ENCODE measurements at regions not wholly inside any gene's neighbourhood (a gene's known extent, or its start where the extent isn't known, plus 50 kb on each side); places are given as distances from the start of the nearest gene placed in this dataset.

DNA sequence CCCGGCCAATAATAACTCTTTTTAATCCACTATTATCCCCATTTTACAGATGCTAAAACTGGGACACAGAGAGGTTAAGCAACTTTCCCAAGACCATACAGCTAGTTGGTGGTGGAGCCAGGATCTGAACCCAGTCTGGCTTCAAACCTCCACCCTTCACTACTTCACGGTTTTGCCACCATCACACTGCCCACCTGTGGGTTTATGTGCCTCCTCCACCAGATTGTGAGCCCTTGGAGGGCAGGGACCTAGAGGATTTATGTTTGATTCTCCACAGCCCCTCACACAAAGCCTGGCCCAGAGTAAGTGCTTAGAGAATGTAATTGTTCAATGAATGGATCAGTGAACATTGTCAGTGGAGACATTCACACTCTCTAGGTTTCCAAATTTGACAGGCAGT lies 153.4 kb upstream of the MYCN start:
- no peak overlapping the region for H3K27ac ChIP-seq

DNA sequence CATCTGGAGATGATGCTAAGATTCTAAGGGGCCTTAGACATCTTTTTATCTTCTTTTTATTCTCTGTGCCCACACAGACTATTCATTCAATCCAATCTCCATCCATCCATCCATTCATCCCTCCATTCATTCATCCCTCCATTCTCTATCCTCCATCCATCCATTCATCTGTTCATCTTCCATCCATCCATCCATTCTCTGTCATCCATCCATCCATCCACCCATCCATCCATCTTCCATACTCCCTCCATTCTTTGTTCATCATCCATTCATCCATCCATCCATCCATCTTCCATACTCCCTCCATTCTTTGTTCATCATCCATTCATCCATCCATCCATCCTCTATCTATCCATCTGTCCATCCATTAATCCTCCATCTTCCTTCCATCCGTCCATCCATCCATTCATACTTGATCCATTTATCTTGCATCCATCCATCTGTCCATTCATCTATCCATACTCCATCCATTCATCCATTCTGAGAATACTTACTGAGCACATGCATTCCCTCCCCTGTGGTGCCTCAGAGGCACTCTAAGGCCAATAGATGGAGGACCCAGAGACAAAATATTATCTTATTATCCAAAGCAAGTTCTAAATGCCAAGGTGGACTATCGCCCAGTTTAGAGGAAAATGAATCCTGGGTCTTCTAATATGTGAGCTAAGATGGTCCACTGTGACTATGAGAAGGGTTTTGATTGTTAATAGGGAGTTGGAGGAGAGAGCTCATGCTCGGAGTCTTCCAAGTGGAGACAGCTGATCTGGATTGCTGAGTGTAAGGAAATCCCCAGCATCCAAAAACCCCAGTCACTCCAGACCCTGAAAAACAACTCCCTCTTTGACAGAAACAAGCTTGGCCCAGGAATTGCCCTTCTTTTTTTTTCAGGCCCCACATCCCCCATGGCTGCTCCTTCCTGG lies 152.6 kb upstream of the MYCN start:
- Histone ChIP-seq H3K27ac (no peak overlapping the region), H3K4me3 (no peak overlapping the region)

More for the DNA sequence above, 153.4 kb upstream of the MYCN start:
- no peak overlapping the region for H3K4me3 ChIP-seq

DNA sequence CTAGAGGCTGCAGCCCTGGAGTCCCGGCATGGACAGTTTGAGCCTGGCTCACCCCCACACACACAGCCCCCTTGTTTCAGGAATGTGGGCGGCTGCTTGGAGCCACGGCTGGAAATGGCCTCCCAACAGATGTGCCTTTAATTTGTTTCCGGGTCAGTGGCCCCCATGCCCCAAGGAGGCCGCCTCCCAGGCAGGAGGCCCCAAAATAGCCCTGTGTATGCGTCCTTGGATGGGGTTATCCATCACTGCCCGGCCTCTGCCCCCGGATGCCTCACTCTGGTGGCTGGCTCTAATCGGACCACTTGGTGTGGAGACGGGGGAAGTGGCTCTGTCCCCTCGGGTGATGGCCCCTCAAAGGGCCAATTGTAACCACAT lies 151.9 kb upstream of the MYCN start:
- no peak overlapping the region for H3K4me3 ChIP-seq

DNA sequence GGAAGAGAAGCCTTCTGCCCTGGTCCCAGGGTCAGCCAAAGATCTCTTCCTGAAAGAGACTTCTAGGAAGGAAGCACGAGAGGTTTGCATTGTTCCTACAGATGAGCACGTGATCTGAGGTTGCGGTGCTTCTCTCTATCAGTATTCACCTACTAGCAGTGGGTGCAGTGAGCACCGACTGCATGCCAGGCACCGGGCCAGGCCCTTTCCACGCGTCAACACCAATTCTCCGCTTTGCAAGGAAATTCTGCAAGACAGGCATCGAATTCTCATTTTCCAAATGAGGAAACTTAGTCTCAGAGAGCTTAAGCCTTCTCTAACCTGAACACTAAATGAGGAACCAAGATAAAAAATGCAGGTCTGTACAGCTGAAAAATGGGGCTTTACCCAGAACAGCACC lies 151.5 kb upstream of the MYCN start:
- Histone ChIP-seq H3K4me3 (no peak overlapping the region), H3K27ac (no peak overlapping the region)

More for the DNA sequence above, 151.9 kb upstream of the MYCN start:
- no peak overlapping the region for H3K27ac ChIP-seq

DNA sequence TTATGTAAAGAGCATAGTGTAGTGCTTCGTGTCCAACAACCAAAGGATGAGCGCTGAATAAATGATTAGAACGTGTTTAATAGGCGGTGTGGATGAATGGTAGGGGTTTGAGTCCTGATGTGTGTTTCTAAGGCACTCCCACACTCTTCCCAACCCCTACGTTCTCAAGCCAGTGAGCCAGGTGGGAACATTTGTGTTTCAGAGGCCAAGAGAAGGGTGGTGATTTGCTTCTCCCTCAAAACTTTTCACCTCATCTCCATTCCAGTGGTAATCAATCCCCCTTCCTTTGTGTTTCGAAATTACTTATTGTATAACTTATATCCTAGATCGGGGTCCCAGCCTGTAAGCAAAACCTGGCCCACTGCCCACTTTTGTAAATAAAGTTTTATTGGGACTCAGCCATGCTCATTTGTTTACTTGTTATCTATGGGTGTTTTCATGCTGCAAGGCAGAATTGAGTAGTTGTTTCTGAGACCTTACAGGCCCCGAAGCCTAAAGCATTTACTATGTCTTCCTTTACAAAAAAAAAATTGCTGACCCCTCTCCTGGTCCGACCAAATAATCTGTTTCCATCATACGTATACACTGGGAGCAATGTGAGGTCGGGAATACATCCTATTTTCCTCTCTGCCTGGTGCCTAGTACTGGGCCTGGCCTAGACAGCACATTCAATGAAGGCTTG lies 150.8 kb upstream of the MYCN start:
- no peak overlapping the region for H3K4me3 ChIP-seq
- no peak overlapping the region for H3K27ac ChIP-seq

DNA sequence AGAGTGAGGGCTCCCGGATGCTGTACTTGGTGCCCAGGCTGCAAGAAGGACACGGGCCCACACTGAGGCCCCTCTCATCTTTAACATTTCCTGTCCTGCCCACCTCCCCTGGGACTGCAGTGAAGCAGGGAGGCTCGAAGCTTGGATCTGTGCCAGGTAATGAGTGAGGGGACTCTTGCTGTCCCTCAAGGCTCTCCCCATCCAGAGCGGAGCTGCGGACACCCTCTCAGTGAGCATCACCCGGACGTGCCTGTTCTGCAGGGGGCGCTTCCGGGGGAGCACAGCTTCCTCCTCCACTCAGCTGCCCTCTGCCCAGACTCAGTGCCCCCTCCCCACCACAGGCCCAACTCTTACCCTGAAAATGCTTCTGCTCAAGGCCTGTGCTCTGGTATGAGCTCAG lies 150.0 kb upstream of the MYCN start:
- Histone ChIP-seq H3K27ac (no peak overlapping the region), H3K4me3 (no peak overlapping the region)

DNA sequence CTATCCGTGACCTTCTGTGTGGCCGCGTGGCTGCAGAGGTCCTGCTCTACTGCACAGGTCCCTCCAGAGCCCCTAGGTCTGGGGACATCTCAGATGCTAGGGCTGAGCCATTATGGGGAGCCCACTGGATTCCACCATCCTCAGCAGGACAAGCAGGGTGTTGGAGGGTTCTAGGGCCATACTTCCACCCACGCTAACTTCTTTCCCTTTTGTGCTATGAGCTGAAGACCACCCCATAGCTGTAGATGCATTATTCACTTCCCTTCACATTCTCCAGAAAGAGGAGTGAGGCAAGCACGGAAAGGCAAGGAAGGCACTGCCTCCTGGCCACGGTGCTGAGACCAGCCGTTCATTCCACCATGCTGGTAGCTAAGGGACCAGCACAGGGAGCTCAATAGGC lies 149.5 kb upstream of the MYCN start:
- no peak overlapping the region for H3K27ac ChIP-seq
- no peak overlapping the region for H3K4me3 ChIP-seq

DNA sequence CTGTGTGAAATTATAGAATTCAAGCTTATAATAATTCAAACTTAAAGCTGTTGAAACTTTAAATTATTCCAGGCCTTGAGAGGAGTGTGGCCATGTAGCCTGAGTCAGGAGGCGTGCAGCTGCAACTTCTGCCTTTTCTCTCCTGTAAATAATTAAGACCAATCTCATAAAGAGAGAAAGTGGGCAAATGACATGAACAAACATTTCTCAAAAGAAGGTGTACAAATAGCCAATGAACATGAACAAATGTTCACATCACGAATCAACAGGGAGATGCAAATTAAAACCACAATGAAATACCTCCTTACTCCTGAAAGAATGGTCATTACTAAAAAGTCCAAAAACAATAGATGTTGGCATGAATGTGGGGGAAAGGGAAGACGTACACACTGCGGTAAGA lies 149.1 kb upstream of the MYCN start:
- Histone ChIP-seq H3K4me3 (no peak overlapping the region), H3K27ac (no peak overlapping the region)

DNA sequence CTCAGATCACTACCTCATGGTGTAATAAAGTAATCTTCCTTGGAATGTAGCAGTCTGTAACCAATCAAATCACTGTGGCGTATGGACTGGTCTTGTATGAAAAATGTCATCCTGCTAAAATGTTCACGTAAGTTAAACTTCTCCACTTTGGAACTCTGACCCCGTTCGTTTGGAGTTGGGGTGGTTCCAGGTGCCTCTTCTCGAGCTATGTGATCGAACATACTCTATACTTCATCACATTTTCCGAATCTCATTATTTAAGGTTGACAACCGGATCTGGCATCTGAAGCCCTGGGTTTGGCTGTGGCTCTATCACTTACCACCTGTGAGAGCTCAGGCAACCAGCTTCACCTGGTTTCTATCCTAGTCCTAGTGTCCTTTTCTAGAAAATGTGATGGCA lies 148.0 kb upstream of the MYCN start:
- no peak overlapping the region for H3K27ac ChIP-seq
- H3K4me3 ChIP-seq = no peak overlapping the region

DNA sequence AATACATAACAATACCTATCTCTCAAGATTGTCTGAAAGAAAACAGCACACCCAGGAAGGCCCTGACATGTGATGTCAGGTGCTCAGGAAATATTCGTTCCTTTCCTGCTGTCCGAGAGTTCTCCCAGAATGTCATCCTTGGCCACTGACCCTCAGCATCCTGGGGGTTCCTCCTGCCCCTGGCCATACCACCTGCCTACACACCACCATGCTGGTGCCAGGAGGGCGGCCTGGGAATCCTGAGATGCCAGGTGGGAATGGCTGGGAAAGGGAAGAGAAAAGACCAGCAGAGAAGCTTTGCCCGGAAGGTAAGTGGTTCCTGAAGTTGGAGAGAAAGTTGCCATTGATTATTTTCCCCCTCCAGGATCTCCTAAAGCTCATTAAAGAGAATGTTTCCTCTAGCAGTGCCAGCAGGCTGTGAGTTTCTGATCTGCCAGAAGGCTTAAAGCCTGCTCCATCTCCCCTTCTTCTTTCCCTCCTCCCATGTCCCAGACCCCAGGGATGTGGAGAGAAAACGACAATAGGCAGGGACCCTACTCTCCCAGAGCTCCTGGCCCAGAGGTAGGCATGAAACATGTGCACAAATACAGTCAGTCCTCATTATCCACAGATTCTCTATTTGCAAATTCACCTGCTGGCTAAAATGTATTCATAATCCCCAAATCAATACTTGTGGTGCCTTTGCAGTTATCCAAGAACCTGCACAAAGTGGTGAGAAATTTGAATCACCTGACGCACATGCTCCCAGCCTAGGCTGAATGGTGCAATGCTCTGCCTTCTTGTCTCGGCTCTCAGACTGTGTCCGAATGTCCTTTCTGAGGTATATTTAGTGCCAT lies 147.1 kb upstream of the MYCN start:
- H3K27ac ChIP-seq = no peak overlapping the region
- H3K4me3 ChIP-seq = no peak overlapping the region

DNA sequence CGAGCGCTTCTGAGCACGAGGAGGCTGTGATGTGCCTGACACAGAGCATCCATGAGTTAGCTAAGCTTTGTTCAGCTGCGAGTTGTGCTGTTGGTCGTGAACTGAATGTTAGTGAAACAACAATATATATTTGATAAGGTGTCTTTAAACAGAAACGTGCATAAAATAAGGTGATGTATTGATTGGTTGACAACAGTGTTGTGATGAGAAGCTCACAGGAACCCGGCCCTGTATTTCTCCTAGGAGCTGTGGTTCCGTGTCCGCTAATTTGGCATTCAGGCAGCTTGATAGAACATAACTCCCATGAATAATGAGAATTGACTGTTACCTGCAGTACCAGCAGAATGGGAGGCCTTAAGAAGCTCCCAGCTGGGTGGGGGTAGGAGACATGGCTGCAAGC lies 146.4 kb upstream of the MYCN start:
- H3K4me3 ChIP-seq = no peak overlapping the region
- no peak overlapping the region for H3K27ac ChIP-seq

DNA sequence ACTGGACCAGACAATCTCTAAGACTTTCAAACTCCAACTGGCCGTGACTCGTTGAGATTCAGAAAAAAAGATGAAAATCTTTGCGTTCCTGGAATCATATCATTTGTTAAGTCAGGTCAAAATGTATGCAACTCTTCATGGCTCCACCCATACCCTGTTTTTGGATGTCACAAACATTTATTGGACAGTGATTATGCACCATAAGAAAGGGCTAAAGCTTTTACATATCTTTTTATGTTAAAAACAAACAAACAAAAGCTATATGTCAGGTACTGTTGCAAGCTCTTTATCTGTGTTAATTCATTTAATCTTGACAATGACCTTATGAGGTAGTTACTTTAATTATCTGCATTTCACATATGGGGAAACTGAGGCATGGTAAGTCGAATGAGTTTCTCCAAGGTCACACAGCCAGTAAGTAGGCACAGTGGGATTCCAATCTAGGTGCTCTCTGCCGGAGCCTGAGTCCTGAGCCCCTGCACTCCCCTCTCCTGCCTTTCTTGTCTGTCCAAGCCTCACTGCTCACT lies 145.7 kb upstream of the MYCN start:
- Histone ChIP-seq H3K4me3 (no peak overlapping the region), H3K27ac (no peak overlapping the region)

DNA sequence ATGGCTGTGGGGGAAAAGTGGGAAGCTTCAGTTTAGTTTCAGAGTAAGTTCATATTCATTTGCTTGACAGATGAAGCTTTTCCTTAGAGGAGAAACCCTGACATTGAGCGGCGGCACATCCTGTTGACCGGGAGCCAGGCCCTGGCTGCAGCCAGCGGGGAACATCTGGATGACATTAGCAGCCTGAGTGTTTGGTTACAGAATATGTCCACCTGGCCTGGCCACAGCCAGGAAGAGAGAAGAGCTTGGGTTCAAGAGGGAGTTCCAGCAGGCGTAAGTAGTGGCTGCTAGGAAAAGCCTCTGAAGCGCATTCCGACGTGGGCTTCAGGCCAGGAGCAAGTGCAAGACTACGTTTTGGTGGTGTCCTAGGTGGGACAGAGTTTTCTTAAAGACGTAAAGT lies 144.9 kb upstream of the MYCN start:
- H3K4me3 ChIP-seq = no peak overlapping the region
- H3K27ac ChIP-seq = no peak overlapping the region

DNA sequence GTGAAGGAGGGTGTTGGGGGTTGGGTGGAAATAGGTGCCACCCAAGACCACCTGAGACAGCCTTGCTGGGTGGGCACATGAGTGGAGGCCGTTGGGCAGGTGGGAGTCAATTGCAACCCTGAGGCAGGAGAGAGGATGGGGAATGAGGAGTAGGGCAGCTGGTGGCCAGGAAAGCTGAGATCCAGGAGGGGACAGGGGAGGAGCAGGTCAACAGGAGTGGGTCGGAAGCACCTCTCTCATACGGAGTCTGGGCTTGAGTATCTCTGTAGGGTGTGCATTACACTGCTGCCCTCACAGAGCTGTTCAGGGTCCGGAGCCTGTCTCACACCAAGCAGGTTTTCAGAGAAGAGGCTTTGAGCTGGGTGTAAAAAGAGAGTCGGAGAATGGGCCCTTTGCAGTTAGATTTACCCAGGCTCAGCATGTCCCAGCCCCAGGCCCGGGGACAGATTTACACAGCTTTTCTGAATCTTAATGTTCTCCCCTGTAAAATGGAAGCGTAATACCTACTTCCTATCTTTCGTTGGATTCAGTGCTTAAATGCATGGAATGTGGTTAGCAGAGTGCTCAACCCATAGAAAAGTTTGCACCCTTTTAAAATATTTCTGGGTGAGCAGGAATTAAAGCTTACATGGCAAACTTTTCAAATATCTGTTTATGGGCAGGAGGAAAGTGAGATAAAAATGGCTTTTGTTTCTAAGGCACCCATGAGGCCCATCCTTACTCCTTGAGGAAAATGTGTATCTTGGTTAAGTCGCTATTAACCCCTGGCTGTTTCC lies 144.0 kb upstream of the MYCN start:
- Histone ChIP-seq H3K4me3 (no peak overlapping the region), H3K27ac (no peak overlapping the region)

DNA sequence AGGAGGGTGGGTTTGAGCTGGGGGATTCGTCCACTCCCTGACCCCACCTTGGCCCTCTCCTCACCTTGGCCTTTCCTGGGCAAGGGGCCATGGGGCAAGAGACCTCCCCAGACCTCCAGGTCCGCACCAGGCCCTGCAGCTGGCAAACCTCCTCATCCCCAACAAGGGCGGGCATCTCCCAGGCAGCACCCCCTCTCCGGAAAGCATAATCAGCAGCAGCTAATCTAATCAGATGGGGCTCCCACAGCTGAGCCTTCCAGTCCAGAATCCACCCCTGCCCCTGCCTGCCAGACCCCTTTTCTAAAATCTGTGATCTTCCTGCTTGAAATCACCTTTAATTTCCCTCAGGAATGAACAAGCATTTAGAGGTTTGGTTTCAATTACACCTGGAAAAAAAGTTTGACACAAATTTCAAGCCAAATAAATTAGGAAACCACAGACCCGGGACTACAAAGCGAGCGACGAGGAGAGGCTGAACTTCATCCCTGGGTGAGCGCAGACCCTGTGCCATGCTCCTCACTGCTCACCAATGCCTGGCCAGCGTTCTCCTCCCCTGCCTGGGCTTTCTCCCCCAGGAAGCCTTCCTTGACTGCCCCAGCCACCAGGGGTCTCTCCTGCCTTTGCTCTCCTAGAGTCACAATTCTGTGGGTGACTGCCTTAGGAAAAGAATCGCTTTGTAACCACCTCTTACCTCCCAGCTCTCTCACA lies 143.0 kb upstream of the MYCN start:
- Histone ChIP-seq H3K4me3 (no peak overlapping the region), H3K27ac (no peak overlapping the region)

DNA sequence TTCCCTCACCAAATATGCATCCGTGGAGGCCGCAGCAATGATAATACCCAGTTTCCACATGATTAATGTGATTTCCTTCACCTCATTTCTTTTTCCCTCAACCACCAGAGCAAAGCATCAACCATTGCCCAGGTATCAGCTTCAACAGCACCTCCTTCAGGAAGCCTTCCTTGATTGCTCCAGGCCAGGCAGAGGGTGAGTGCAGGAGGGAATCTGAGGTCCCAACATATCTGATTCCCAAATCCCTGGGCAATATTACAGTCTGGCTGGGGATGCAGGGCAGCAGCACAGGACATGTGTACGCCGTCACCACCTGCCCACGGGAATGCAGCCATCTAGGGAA lies 142.4 kb upstream of the MYCN start:
- no peak overlapping the region for H3K27ac ChIP-seq
- no peak overlapping the region for H3K4me3 ChIP-seq

DNA sequence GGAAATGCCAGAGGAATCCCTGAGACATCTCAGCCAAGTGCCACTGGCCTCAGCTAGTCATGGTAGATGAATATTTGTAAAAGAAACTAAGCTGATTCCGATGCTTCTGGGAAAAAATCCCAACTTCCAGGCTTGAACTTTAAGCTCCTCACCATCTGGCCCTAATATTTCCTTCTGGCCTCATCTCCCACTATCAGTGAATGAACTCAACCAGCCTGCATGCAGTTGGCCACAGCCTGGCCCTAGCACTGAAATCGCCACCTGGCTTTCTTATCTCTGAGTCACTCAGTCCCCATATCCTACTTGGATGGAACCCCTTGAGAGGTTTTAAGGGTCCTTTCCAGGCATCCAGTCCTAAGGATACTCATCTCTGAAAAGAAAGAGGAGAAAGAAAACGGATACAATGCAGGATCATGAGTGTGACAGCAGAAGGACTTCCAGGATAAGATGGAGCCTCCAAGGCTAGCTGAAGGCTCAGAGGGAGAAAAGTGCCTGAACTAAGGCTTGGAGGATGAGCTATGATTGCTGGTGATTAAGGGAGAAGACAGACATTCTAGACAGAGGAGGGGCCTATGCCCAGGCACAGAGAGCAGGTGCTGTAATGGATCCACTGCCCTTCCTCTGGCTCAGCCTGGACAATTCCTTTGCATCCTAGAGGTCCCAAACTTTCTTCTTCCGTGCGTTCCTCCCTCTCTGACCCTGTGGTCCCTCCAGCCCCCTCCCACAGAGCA lies 141.5 kb upstream of the MYCN start:
- Histone ChIP-seq H3K4me3 (no peak overlapping the region), H3K27ac (no peak overlapping the region)

DNA sequence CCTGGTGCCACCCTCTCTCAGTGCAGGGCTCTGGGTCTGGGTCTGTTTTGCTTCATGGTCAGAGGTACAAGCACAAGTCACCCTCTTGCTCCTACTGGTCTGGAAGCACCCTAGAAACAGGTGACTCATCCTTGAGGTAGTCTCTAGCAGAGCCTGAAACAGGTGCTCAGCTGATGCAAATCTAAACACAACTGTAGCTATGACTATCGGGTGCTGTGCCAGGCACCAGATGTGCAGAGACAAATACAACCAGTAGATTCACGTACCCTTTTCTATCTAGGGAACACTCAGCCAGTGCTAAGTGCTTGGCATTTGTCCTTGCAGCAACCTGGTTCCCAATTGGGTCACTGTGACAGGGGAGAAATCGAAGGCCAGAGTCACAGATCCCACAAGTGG lies 140.9 kb upstream of the MYCN start:
- H3K27ac ChIP-seq = peak overlapping the region in 1 of 21 experiments; percentile 17
- no peak overlapping the region for H3K4me3 ChIP-seq

Data from skin epidermis (tissue), 12 donors.